ENCODE measurements at regions not wholly inside any gene's neighbourhood (a gene's known extent, or its start where the extent isn't known, plus 50 kb on each side); places are given as distances from the start of the nearest gene placed in this dataset.
"Not testable (repeated sequence)": the region's sequence is repeated elsewhere in the genome, so short reads cannot be mapped to it uniquely, and the experiment has no call there.

GRCh38 chr19:29006057-29006735, 206.8 kb downstream of the UQCRFS1 start:
- no peak for DNase-seq

- DNase-seq: no peak
These were observed 208.2 kb downstream of the UQCRFS1 start for GRCh38 chr19:29004796-29005195.

GRCh38 chr19:29003641-29004409, 209.1 kb downstream of the UQCRFS1 start:
- no peak for DNase-seq

- DNase-seq: no peak
These were observed 210.6 kb downstream of the UQCRFS1 start for GRCh38 chr19:29002336-29002735.

GRCh38 chr19:29001597-29002245, 211.2 kb downstream of the UQCRFS1 start:
- peak in 1 of 2 donors; percentile 54 for DNase-seq

- no peak for DNase-seq
These were observed 211.8 kb downstream of the UQCRFS1 start for GRCh38 chr19:29001141-29001581.

- DNase-seq: no peak
These were observed 213.1 kb downstream of the UQCRFS1 start for GRCh38 chr19:28999724-29000433.

GRCh38 chr19:28998974-28999373, 214.0 kb downstream of the UQCRFS1 start:
- DNase-seq: no peak

GRCh38 chr19:28997866-28998265, 215.1 kb downstream of the UQCRFS1 start:
- DNase-seq: not testable (repeated sequence)

- no peak for DNase-seq
These were observed 222.4 kb downstream of the UQCRFS1 start for GRCh38 chr19:28990522-28990921.

GRCh38 chr19:28989739-28990138, 223.2 kb downstream of the UQCRFS1 start:
- no peak for DNase-seq

- no peak for DNase-seq
These were observed 224.9 kb downstream of the UQCRFS1 start for GRCh38 chr19:28988066-28988465.

GRCh38 chr19:28987177-28987576, 225.8 kb downstream of the UQCRFS1 start:
- no peak for DNase-seq

- DNase-seq: no peak
These were observed 227.8 kb downstream of the UQCRFS1 start for GRCh38 chr19:28985201-28985600.

GRCh38 chr19:28984315-28984714, 228.6 kb downstream of the UQCRFS1 start:
- DNase-seq: no peak

- no peak for DNase-seq
These were observed 229.5 kb downstream of the UQCRFS1 start for GRCh38 chr19:28983430-28983829.

GRCh38 chr19:28981994-28982393, 231.0 kb downstream of the UQCRFS1 start:
- no peak for DNase-seq

GRCh38 chr19:28981518-28981917, 231.4 kb downstream of the UQCRFS1 start:
- no peak for DNase-seq

- DNase-seq: no peak
These were observed 232.6 kb downstream of the UQCRFS1 start for GRCh38 chr19:28980236-28980868.

- DNase-seq: no peak
These were observed 235.1 kb downstream of the UQCRFS1 start for GRCh38 chr19:28977826-28978225.

- DNase-seq: no peak
These were observed 240.7 kb downstream of the UQCRFS1 start for GRCh38 chr19:28972058-28972852.

GRCh38 chr19:28971513-28971912, 241.4 kb downstream of the UQCRFS1 start:
- no peak for DNase-seq

Data from hippocampal formation (tissue), 2 donors.